ENCODE measurements at regions not wholly inside any gene's neighbourhood (a gene's known extent, or its start where the extent isn't known, plus 50 kb on each side); places are given as distances from the start of the nearest gene placed in this dataset.

GRCh38 chr12:24201258-24201970, 251.9 kb upstream of the SOX5 start:
- Histone ChIP-seq H3K27me3 (no peaks in the 10 kb centered on the region), H3K9me3 (no peaks in the 10 kb centered on the region), H3K27ac (no peak overlapping the region), H3K4me1 (ENCODE audit: control insufficient read depth in 1 of 2, insufficient read depth in 1 of 2, low read depth in 1 of 2, low read length in 1 of 2) (no peaks in the 10 kb centered on the region), H3K36me3 (no peaks in the 10 kb centered on the region), H3K4me3 (ENCODE audit: low read depth in 1 of 2, low read length in 1 of 2) (no peak overlapping the region)
- TF ChIP-seq, protein P1, sequence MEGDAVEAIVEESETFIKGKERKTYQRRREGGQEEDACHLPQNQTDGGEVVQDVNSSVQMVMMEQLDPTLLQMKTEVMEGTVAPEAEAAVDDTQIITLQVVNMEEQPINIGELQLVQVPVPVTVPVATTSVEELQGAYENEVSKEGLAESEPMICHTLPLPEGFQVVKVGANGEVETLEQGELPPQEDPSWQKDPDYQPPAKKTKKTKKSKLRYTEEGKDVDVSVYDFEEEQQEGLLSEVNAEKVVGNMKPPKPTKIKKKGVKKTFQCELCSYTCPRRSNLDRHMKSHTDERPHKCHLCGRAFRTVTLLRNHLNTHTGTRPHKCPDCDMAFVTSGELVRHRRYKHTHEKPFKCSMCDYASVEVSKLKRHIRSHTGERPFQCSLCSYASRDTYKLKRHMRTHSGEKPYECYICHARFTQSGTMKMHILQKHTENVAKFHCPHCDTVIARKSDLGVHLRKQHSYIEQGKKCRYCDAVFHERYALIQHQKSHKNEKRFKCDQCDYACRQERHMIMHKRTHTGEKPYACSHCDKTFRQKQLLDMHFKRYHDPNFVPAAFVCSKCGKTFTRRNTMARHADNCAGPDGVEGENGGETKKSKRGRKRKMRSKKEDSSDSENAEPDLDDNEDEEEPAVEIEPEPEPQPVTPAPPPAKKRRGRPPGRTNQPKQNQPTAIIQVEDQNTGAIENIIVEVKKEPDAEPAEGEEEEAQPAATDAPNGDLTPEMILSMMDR (IDR thresholded peaks at IDR 0.05), result no peak

- Histone ChIP-seq H3K4me1 (ENCODE audit: control insufficient read depth in 1 of 2, insufficient read depth in 1 of 2, low read depth in 1 of 2, low read length in 1 of 2) (no peaks in the 10 kb centered on the region), H3K27ac (no peak overlapping the region), H3K9me3 (no peaks in the 10 kb centered on the region), H3K4me3 (ENCODE audit: low read depth in 1 of 2, low read length in 1 of 2) (no peak overlapping the region), H3K36me3 (no peaks in the 10 kb centered on the region), H3K27me3 (no peaks in the 10 kb centered on the region)
- TF ChIP-seq, protein P1 (IDR thresholded peaks at IDR 0.05), result no peak
Measured at GRCh38 chr12:24200010-24200409, 250.5 kb upstream of the SOX5 start.

DNA sequence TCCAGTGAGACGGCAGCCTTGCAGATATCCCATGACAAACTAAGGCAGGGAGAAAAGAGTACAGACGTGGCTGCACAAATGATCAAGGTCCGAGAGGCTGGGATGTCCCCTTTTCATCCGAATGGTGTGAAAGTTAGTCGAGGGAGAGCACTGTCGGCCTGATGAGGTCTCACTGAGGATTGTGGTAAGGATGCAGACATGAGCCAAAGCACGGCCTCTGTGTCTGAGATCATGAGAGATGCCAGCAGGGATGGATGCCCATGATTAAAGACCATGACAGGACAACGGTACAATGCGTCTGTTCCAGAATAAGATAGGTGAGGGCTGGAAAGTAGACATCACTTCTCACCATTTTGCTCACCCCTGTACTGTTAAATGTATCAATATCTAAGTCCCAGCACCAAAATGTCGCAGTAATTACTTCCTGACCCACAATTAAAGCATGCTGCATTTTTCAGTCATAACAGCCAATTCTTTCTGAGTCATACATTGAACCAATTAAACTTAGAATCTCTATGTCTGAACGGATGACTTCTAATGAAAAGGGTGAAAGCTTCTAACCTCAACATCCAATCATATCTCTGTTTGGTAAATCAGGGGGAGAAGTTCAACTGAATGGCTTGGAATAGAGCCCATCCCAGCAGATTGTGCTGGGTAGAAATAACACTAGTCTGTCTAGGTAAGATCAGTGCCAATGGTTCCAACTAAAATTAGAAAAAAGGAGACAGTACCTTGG, 249.6 kb upstream of the SOX5 start:
- Histone ChIP-seq H3K36me3 (no peaks in the 10 kb centered on the region), H3K27ac (no peak overlapping the region), H3K4me3 (ENCODE audit: low read depth in 1 of 2, low read length in 1 of 2) (no peak overlapping the region), H3K9me3 (no peaks in the 10 kb centered on the region), H3K27me3 (no peaks in the 10 kb centered on the region), H3K4me1 (ENCODE audit: control insufficient read depth in 1 of 2, insufficient read depth in 1 of 2, low read depth in 1 of 2, low read length in 1 of 2) (no peaks in the 10 kb centered on the region)
- TF ChIP-seq, protein P1 (IDR thresholded peaks at IDR 0.05), result no peak

GRCh38 chr12:24198070-24198469, 248.6 kb upstream of the SOX5 start:
- TF ChIP-seq, protein P1 (IDR thresholded peaks at IDR 0.05), result no peak
- Histone ChIP-seq H3K4me3 (ENCODE audit: low read depth in 1 of 2, low read length in 1 of 2) (no peak overlapping the region), H3K4me1 (ENCODE audit: control insufficient read depth in 1 of 2, insufficient read depth in 1 of 2, low read depth in 1 of 2, low read length in 1 of 2) (no peaks in the 10 kb centered on the region), H3K27me3 (no peaks in the 10 kb centered on the region), H3K9me3 (no peaks in the 10 kb centered on the region), H3K36me3 (no peaks in the 10 kb centered on the region), H3K27ac (no peak overlapping the region)

DNA sequence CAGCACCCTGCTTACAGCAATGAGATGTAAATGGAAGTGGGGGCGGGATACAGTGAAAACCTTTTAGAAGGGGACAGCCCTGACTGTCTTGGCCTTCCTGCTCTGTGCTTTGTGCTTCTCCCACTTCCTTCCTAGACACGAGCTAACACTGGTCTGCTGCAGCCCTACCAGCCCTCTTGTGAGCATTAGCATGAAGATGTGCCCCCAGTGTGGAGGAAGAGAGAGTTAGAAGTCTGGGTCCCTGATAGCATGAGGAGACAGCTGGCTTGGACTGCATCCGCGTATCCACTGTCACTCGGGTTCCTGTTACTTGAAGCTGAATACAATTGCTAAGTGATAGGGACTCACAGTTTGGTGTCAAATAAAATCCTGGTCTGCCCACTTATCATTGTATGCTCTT, 248.1 kb upstream of the SOX5 start:
- TF ChIP-seq, protein P1 (IDR thresholded peaks at IDR 0.05), result no peak
- no peaks in the 10 kb centered on the region for H3K4me1 ChIP-seq (ENCODE audit: control insufficient read depth in 1 of 2, insufficient read depth in 1 of 2, low read depth in 1 of 2, low read length in 1 of 2)
- H3K4me3 ChIP-seq (ENCODE audit: low read depth in 1 of 2, low read length in 1 of 2), result no peak overlapping the region
- no peaks in the 10 kb centered on the region for H3K36me3 ChIP-seq
- no peaks in the 10 kb centered on the region for H3K27me3 ChIP-seq
- H3K9me3 ChIP-seq, result no peaks in the 10 kb centered on the region
- no peak overlapping the region for H3K27ac ChIP-seq
